IPS DF 6.9 (cell line): ENCODE measurements at regions not wholly inside any gene's neighbourhood (a gene's known extent, or its start where the extent isn't known, plus 50 kb on each side); places are given as distances from the start of the nearest gene placed in this dataset.

Experiments
- DNase-seq: peaks from one replicate; pipeline ENCODE4 v3.0.0-alpha.2; 2013; ENCODE audit warnings: low read depth, low spot score
- H3K27ac ChIP-seq: one replicate; pipeline ENCODE4 v1.5.1; 2013; ENCODE audit warnings: low read length, control low read depth
- H3K27me3 ChIP-seq: 2 replicates; pipeline ENCODE4 v1.6.1; 2013; ENCODE audit warnings: mild to moderate bottlenecking, low read length; ENCODE audit not compliant: control insufficient read depth, insufficient read depth
- H3K36me3 ChIP-seq: 2 replicates; pipeline ENCODE4 v1.6.1; 2013; ENCODE audit warnings: low read length; ENCODE audit not compliant: control insufficient read depth, insufficient read depth
- H3K4me1 ChIP-seq: 2 replicates; pipeline ENCODE4 v1.6.1; 2013; ENCODE audit warnings: low read length; ENCODE audit not compliant: control insufficient read depth, insufficient read depth
- H3K4me3 ChIP-seq: 2 replicates; pipeline ENCODE4 v1.5.1; 2013; ENCODE audit warnings: mild to moderate bottlenecking, low read length
- H3K9me3 ChIP-seq: 2 replicates; pipeline ENCODE4 v1.6.1; 2013; ENCODE audit warnings: low read length, inconsistent platforms; ENCODE audit not compliant: control insufficient read depth, insufficient read depth
- whole genome bisulfite sequencing: extraction: QIAGEN DNeasy Blood & Tissue Kit; methylation state at CpG from one replicate; pipeline ENCODE4 v1.1.7; 2013; ENCODE audit warnings: mixed read lengths, missing lambda C conversion rate; ENCODE audit not compliant: insufficient read length, insufficient coverage; 5-methylcytosine and 5-hydroxymethylcytosine counted together

GRCh38 chr2:226665306-226665831 is 134.3 kb downstream of the IRS1 start:
- Histone ChIP-seq H3K27me3 (no peaks in the 10 kb centered on the region), H3K27ac (no peak overlapping the region), H3K36me3 (no peaks in the 10 kb centered on the region), H3K4me3 (no peak overlapping the region), H3K9me3 (no peaks in the 10 kb centered on the region), H3K4me1 (0 out of 2 replicates have a peak, but pooled peaks cover 1% of the 10 kb centered on the region)
- no CpG with 5 or more reads among the region's 3 CpGs for WGBS
- DNase-seq, result no peak

GRCh38 chr2:226664661-226665060 is 135.0 kb downstream of the IRS1 start:
- WGBS, result no CpG with 5 or more reads among the region's 2 CpGs
- no peak overlapping the region for H3K4me3 ChIP-seq
- 0 out of 2 replicates have a peak, but pooled peaks cover 1% of the 10 kb centered on the region for H3K4me1 ChIP-seq
- DNase-seq, result no peak
- H3K36me3 ChIP-seq, result no peaks in the 10 kb centered on the region
- no peak overlapping the region for H3K27ac ChIP-seq
- no peaks in the 10 kb centered on the region for H3K27me3 ChIP-seq
- H3K9me3 ChIP-seq, result no peaks in the 10 kb centered on the region

GRCh38 chr2:226664140-226664539 is 135.5 kb downstream of the IRS1 start:
- no peaks in the 10 kb centered on the region for H3K9me3 ChIP-seq
- H3K27ac ChIP-seq, result no peak overlapping the region
- H3K36me3 ChIP-seq, result no peaks in the 10 kb centered on the region
- no peak for DNase-seq
- H3K4me3 ChIP-seq, result no peak overlapping the region
- no CpG with 5 or more reads among the region's 3 CpGs for WGBS
- H3K27me3 ChIP-seq, result no peaks in the 10 kb centered on the region
- H3K4me1 ChIP-seq, result 0 out of 2 replicates have a peak, but pooled peaks cover 1% of the 10 kb centered on the region

GRCh38 chr2:226661789-226662545 is 137.7 kb downstream of the IRS1 start:
- Histone ChIP-seq H3K27me3 (no peaks in the 10 kb centered on the region), H3K4me3 (no peak overlapping the region), H3K27ac (no peak overlapping the region), H3K9me3 (no peaks in the 10 kb centered on the region), H3K4me1 (0 out of 2 replicates have a peak, but pooled peaks cover 1% of the 10 kb centered on the region), H3K36me3 (no peaks in the 10 kb centered on the region)
- DNase-seq, result no peak
- WGBS, result no CpG with 5 or more reads among the region's 11 CpGs

- Histone ChIP-seq H3K9me3 (no peaks in the 10 kb centered on the region), H3K27me3 (no peaks in the 10 kb centered on the region), H3K27ac (no peak overlapping the region), H3K4me3 (no peak overlapping the region), H3K36me3 (no peaks in the 10 kb centered on the region), H3K4me1 (0 out of 2 replicates have a peak, but pooled peaks cover 1% of the 10 kb centered on the region)
- DNase-seq, result no peak
- WGBS, result no CpG with 5 or more reads among the region's 1 CpG
Observed at GRCh38 chr2:226660526-226660925, 139.1 kb downstream of the IRS1 start.

- Histone ChIP-seq H3K36me3 (no peaks in the 10 kb centered on the region), H3K27ac (no peak overlapping the region)
- no CpG with 5 or more reads among the region's 5 CpGs for WGBS
Observed at GRCh38 chr2:226660124-226660523, 139.5 kb downstream of the IRS1 start.

GRCh38 chr2:226659410-226659809 is 140.2 kb downstream of the IRS1 start:
- H3K9me3 ChIP-seq, result no peaks in the 10 kb centered on the region
- 0 out of 2 replicates have a peak, but pooled peaks cover 1% of the 10 kb centered on the region for H3K4me1 ChIP-seq
- no peaks in the 10 kb centered on the region for H3K36me3 ChIP-seq
- DNase-seq, result no peak
- no CpG with 5 or more reads among the region's 6 CpGs for WGBS
- no peak overlapping the region for H3K27ac ChIP-seq
- no peaks in the 10 kb centered on the region for H3K27me3 ChIP-seq
- H3K4me3 ChIP-seq, result no peak overlapping the region

More at GRCh38 chr2:226660124-226660523, 139.5 kb downstream of the IRS1 start:
- DNase-seq, result no peak
- Histone ChIP-seq H3K4me1 (0 out of 2 replicates have a peak, but pooled peaks cover 1% of the 10 kb centered on the region), H3K4me3 (no peak overlapping the region), H3K9me3 (no peaks in the 10 kb centered on the region), H3K27me3 (no peaks in the 10 kb centered on the region)

GRCh38 chr2:226658555-226658954 is 141.1 kb downstream of the IRS1 start:
- no peak for DNase-seq
- Histone ChIP-seq H3K27ac (no peak overlapping the region), H3K27me3 (no peaks in the 10 kb centered on the region), H3K9me3 (no peaks in the 10 kb centered on the region), H3K4me1 (0 out of 2 replicates have a peak, but pooled peaks cover 1% of the 10 kb centered on the region), H3K4me3 (no peak overlapping the region), H3K36me3 (no peaks in the 10 kb centered on the region)
- WGBS, result no CpG with 5 or more reads among the region's 2 CpGs

GRCh38 chr2:226657340-226658053 is 142.1 kb downstream of the IRS1 start:
- no peaks in the 10 kb centered on the region for H3K27me3 ChIP-seq
- WGBS, result no CpG with 5 or more reads among the region's 6 CpGs

GRCh38 chr2:226656367-226656766 is 143.3 kb downstream of the IRS1 start:
- H3K4me3 ChIP-seq, result no peak overlapping the region
- no peaks in the 10 kb centered on the region for H3K9me3 ChIP-seq
- no peaks in the 10 kb centered on the region for H3K36me3 ChIP-seq
- DNase-seq, result no peak
- H3K27ac ChIP-seq, result no peak overlapping the region
- 100% methylated on average over 1 of the region's 4 CpGs for WGBS
- no peaks in the 10 kb centered on the region for H3K4me1 ChIP-seq
- H3K27me3 ChIP-seq, result no peaks in the 10 kb centered on the region

More at GRCh38 chr2:226657340-226658053, 142.1 kb downstream of the IRS1 start:
- no peaks in the 10 kb centered on the region for H3K36me3 ChIP-seq
- H3K9me3 ChIP-seq, result no peaks in the 10 kb centered on the region
- 0 out of 2 replicates have a peak, but pooled peaks cover 1% of the 10 kb centered on the region for H3K4me1 ChIP-seq
- no peak for DNase-seq
- no peak overlapping the region for H3K27ac ChIP-seq
- H3K4me3 ChIP-seq, result no peak overlapping the region
